Liver (tissue), 8 donors: ENCODE measurements at regions not wholly inside any gene's neighbourhood (a gene's known extent, or its start where the extent isn't known, plus 50 kb on each side); places are given as distances from the start of the nearest gene placed in this dataset.

Experiments used
- DNase-seq: peaks from one replicate; pipeline ENCODE4 v3.0.0-alpha.2; 2017; ENCODE audit warnings: low spot score
- H3K27ac ChIP-seq, 2 donors: one replicate each; pipeline ENCODE4 v1.7.0; 2013; ENCODE audit warnings: inconsistent platforms in 2 of 2, low read length in 2 of 2, control low read depth in 1 of 2, low read depth in 1 of 2, mild to moderate bottlenecking in 1 of 2
- H3K27me3 ChIP-seq, 4 donors: one replicate each; pipeline versions ENCODE4 v1.6.1 to v1.7.0; 2013; ENCODE audit warnings: low read length in 3 of 4, inconsistent platforms in 1 of 4, mild to moderate bottlenecking in 1 of 4, moderate library complexity in 1 of 4; ENCODE audit not compliant: control insufficient read depth in 4 of 4, insufficient read depth in 4 of 4
- H3K36me3 ChIP-seq, 4 donors: one replicate each; pipeline versions ENCODE4 v1.6.1 to v1.7.0; 2013; ENCODE audit warnings: low read length in 3 of 4, mild to moderate bottlenecking in 3 of 4, low read depth in 1 of 4, moderate library complexity in 1 of 4; ENCODE audit not compliant: control insufficient read depth in 4 of 4, insufficient read depth in 3 of 4
- H3K4me1 ChIP-seq, 4 donors: one replicate each; pipeline versions ENCODE4 v1.6.1 to v1.7.0; 2013; ENCODE audit warnings: low read length in 3 of 4, mild to moderate bottlenecking in 3 of 4, moderate library complexity in 1 of 4; ENCODE audit not compliant: control insufficient read depth in 4 of 4, insufficient read depth in 4 of 4
- H3K4me3 ChIP-seq, 3 donors: one replicate each; pipeline versions ENCODE4 v1.6.1 to v1.7.0; 2013; ENCODE audit warnings: low read length in 3 of 3, control low read depth in 1 of 3, low read depth in 1 of 3, mild to moderate bottlenecking in 1 of 3
- H3K9ac ChIP-seq, 2 donors: one replicate each; pipeline ENCODE4 v1.7.0; 2013; ENCODE audit warnings: low read length in 2 of 2, mild to moderate bottlenecking in 2 of 2, moderate library complexity in 2 of 2, control low read depth in 1 of 2, low read depth in 1 of 2
- H3K9me3 ChIP-seq, 4 donors: one replicate each; pipeline versions ENCODE4 v1.6.1 to v1.7.0; 2013; ENCODE audit warnings: low read length in 3 of 4; ENCODE audit not compliant: control insufficient read depth in 4 of 4
- FOXA1 ChIP-seq: IDR thresholded peaks from 2 replicates; pipeline ENCODE4 v1.6.1; 2016; ENCODE audit warnings: antibody characterized with exemption
- HNF4A ChIP-seq, 2 donors: conservative IDR thresholded peaks; 2 replicates each; pipeline ENCODE4 v1.6.1; 2016; ENCODE audit warnings: antibody characterized with exemption in 2 of 2, mild to moderate bottlenecking in 2 of 2
- HNF4G ChIP-seq: IDR thresholded peaks from 2 replicates; pipeline ENCODE4 v1.6.1; 2016; ENCODE audit warnings: antibody characterized with exemption
- JUND ChIP-seq, 2 donors: IDR thresholded peaks; 2 replicates each; pipeline ENCODE4 v1.6.1; 2016; ENCODE audit warnings: antibody characterized with exemption in 2 of 2
- RAD21 ChIP-seq, 2 donors: IDR thresholded peaks; 2 replicates each; pipeline ENCODE4 v1.6.1; 2016; ENCODE audit warnings: antibody characterized with exemption in 2 of 2, mild to moderate bottlenecking in 2 of 2
- SP1 ChIP-seq: IDR thresholded peaks from 2 replicates; pipeline ENCODE4 v1.6.1; 2018; ENCODE audit warnings: antibody characterized with exemption, mild to moderate bottlenecking
- TAF1 ChIP-seq: conservative IDR thresholded peaks from 2 replicates; pipeline ENCODE4 v1.6.1; 2016; ENCODE audit warnings: antibody characterized with exemption, mild to moderate bottlenecking
- YY1 ChIP-seq: IDR thresholded peaks from 2 replicates; pipeline ENCODE4 v1.6.1; 2016; ENCODE audit warnings: antibody characterized with exemption, mild to moderate bottlenecking
- WGBS: extraction: QIAGEN DNeasy Blood & Tissue Kit; methylation state at CpG from one replicate; pipeline ENCODE4 v1.1.7; 2013; 5-methylcytosine and 5-hydroxymethylcytosine counted together
- TF ChIP-seq, protein P1 (sequence below): IDR thresholded peaks from 2 replicates; pipeline ENCODE4 v1.6.1; 2016; ENCODE audit warnings: antibody characterized with exemption
- TF ChIP-seq, protein P2 (sequence below): IDR thresholded peaks from 2 replicates; pipeline ENCODE4 v1.6.1; 2016; ENCODE audit warnings: antibody characterized with exemption
- TF ChIP-seq, protein P3 (sequence below): fragments of 150-350 bp; IDR thresholded peaks from 2 replicates; pipeline ENCODE4 v1.5.1; 2017; ENCODE audit warnings: improper control_type of control experiment, low read depth, low read length; ENCODE audit not compliant: missing input control
- TF ChIP-seq, protein P4 (sequence below): IDR thresholded peaks from 2 replicates; pipeline ENCODE4 v1.6.1; 2016; ENCODE audit warnings: antibody characterized with exemption, mild to moderate bottlenecking
- donor health status: healthy.
- donor health status: healthy.
- donor health status: healthy.
- donor health status: healthy.
- donor health status: healthy.

DNA sequence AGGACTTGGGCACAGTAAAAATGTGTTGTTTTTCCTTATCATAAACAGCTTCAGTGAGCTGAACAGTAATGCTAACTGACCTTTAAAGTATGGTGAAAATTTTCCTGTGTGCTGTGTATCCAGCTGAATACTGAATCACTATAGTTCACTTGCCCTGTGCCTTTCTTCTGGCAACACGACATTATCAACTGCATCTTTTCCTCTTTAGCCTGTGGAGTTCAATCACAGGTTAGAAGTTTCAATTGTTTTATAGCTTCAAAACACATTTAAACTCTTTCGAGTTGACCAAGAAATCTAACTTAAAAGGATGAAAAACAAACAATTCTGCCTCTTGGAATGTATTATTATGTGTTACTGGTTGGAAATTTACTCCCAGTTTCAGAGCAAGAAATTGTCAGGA is 1120.7 kb upstream of the ALCAM start:
- H3K9me3 ChIP-seq = peaks cover 0 to 2% (median 0%) of the 10 kb centered on the region in 4 donors
- WGBS = 54% methylated on average over 2 of the region's 2 CpGs
- no peaks in the 10 kb centered on the region for H3K4me1 ChIP-seq
- H3K4me3 ChIP-seq = no peak overlapping the region
- no peak overlapping the region for H3K27ac ChIP-seq
- no peaks in the 10 kb centered on the region for H3K36me3 ChIP-seq
- TF ChIP-seq JUND (IDR thresholded peaks at IDR 0.05) (no peak), RAD21 (IDR thresholded peaks at IDR 0.05) (no peak), SP1 (no peak), YY1 (no peak)
- TF ChIP-seq, protein P1, sequence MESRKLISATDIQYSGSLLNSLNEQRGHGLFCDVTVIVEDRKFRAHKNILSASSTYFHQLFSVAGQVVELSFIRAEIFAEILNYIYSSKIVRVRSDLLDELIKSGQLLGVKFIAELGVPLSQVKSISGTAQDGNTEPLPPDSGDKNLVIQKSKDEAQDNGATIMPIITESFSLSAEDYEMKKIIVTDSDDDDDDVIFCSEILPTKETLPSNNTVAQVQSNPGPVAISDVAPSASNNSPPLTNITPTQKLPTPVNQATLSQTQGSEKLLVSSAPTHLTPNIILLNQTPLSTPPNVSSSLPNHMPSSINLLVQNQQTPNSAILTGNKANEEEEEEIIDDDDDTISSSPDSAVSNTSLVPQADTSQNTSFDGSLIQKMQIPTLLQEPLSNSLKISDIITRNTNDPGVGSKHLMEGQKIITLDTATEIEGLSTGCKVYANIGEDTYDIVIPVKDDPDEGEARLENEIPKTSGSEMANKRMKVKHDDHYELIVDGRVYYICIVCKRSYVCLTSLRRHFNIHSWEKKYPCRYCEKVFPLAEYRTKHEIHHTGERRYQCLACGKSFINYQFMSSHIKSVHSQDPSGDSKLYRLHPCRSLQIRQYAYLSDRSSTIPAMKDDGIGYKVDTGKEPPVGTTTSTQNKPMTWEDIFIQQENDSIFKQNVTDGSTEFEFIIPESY = no peak
- TF ChIP-seq, protein P2, sequence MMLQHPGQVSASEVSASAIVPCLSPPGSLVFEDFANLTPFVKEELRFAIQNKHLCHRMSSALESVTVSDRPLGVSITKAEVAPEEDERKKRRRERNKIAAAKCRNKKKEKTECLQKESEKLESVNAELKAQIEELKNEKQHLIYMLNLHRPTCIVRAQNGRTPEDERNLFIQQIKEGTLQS = no peak
- H3K27me3 ChIP-seq = no peaks in the 10 kb centered on the region
- DNase-seq = no peak
- H3K9ac ChIP-seq = no peak overlapping the region

DNA sequence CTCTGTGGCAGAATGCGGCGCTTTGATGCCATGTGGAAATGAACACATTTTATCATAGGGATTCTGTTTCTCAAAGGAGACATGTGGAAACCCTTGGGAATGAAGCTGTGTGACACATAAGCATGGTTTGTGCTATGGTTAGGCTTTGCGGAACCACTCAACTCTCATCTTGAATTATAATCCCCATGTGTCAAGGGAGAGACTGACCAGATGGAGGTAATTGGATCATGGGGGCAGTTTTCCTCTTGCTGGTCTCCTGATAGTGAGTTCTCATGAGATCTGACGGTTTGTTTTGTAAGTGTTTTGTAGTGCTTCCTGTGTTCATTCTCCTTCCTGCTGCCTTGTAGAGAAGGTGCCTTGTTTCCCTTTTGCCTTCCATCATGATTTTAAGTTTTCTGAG is 1109.2 kb upstream of the ALCAM start:
- 88% methylated on average over 4 of the region's 4 CpGs for WGBS
- Histone ChIP-seq H3K9ac (no peak overlapping the region), H3K36me3 (no peaks in the 10 kb centered on the region), H3K27ac (no peak overlapping the region), H3K9me3 (no peaks in the 10 kb centered on the region), H3K4me3 (no peak overlapping the region), H3K27me3 (peaks cover 0 to 4% (median 0%) of the 10 kb centered on the region in 4 donors), H3K4me1 (no peaks in the 10 kb centered on the region)
- DNase-seq = no peak
- TF ChIP-seq, protein P3, sequence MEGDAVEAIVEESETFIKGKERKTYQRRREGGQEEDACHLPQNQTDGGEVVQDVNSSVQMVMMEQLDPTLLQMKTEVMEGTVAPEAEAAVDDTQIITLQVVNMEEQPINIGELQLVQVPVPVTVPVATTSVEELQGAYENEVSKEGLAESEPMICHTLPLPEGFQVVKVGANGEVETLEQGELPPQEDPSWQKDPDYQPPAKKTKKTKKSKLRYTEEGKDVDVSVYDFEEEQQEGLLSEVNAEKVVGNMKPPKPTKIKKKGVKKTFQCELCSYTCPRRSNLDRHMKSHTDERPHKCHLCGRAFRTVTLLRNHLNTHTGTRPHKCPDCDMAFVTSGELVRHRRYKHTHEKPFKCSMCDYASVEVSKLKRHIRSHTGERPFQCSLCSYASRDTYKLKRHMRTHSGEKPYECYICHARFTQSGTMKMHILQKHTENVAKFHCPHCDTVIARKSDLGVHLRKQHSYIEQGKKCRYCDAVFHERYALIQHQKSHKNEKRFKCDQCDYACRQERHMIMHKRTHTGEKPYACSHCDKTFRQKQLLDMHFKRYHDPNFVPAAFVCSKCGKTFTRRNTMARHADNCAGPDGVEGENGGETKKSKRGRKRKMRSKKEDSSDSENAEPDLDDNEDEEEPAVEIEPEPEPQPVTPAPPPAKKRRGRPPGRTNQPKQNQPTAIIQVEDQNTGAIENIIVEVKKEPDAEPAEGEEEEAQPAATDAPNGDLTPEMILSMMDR = no peak
- TF ChIP-seq HNF4A (conservative IDR thresholded peaks at IDR 0.05) = no peak
- TF ChIP-seq TAF1 = no peak
- no peak for TF ChIP-seq YY1
- TF ChIP-seq FOXA1 = no peak
- TF ChIP-seq, protein P1 = no peak
- TF ChIP-seq SP1 = no peak
- TF ChIP-seq, protein P4, sequence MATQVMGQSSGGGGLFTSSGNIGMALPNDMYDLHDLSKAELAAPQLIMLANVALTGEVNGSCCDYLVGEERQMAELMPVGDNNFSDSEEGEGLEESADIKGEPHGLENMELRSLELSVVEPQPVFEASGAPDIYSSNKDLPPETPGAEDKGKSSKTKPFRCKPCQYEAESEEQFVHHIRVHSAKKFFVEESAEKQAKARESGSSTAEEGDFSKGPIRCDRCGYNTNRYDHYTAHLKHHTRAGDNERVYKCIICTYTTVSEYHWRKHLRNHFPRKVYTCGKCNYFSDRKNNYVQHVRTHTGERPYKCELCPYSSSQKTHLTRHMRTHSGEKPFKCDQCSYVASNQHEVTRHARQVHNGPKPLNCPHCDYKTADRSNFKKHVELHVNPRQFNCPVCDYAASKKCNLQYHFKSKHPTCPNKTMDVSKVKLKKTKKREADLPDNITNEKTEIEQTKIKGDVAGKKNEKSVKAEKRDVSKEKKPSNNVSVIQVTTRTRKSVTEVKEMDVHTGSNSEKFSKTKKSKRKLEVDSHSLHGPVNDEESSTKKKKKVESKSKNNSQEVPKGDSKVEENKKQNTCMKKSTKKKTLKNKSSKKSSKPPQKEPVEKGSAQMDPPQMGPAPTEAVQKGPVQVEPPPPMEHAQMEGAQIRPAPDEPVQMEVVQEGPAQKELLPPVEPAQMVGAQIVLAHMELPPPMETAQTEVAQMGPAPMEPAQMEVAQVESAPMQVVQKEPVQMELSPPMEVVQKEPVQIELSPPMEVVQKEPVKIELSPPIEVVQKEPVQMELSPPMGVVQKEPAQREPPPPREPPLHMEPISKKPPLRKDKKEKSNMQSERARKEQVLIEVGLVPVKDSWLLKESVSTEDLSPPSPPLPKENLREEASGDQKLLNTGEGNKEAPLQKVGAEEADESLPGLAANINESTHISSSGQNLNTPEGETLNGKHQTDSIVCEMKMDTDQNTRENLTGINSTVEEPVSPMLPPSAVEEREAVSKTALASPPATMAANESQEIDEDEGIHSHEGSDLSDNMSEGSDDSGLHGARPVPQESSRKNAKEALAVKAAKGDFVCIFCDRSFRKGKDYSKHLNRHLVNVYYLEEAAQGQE = no peak
- TF ChIP-seq HNF4G = no peak
